Liver (tissue), 8 donors: ENCODE measurements at regions not wholly inside any gene's neighbourhood (a gene's known extent, or its start where the extent isn't known, plus 50 kb on each side); places are given as distances from the start of the nearest gene placed in this dataset.

ENCODE experiments used
- DNase-seq: peaks from one replicate; pipeline ENCODE4 v3.0.0-alpha.2; 2017; ENCODE audit warnings: low spot score
- H3K27ac ChIP-seq, 2 donors: one replicate each; pipeline ENCODE4 v1.7.0; 2013; ENCODE audit warnings: inconsistent platforms in 2 of 2, low read length in 2 of 2, control low read depth in 1 of 2, low read depth in 1 of 2, mild to moderate bottlenecking in 1 of 2
- H3K27me3 ChIP-seq, 4 donors: one replicate each; pipeline versions ENCODE4 v1.6.1 to v1.7.0; 2013; ENCODE audit warnings: low read length in 3 of 4, inconsistent platforms in 1 of 4, mild to moderate bottlenecking in 1 of 4, moderate library complexity in 1 of 4; ENCODE audit not compliant: control insufficient read depth in 4 of 4, insufficient read depth in 4 of 4
- H3K36me3 ChIP-seq, 4 donors: one replicate each; pipeline versions ENCODE4 v1.6.1 to v1.7.0; 2013; ENCODE audit warnings: low read length in 3 of 4, mild to moderate bottlenecking in 3 of 4, low read depth in 1 of 4, moderate library complexity in 1 of 4; ENCODE audit not compliant: control insufficient read depth in 4 of 4, insufficient read depth in 3 of 4
- H3K4me1 ChIP-seq, 4 donors: one replicate each; pipeline versions ENCODE4 v1.6.1 to v1.7.0; 2013; ENCODE audit warnings: low read length in 3 of 4, mild to moderate bottlenecking in 3 of 4, moderate library complexity in 1 of 4; ENCODE audit not compliant: control insufficient read depth in 4 of 4, insufficient read depth in 4 of 4
- H3K4me3 ChIP-seq, 3 donors: one replicate each; pipeline versions ENCODE4 v1.6.1 to v1.7.0; 2013; ENCODE audit warnings: low read length in 3 of 3, control low read depth in 1 of 3, low read depth in 1 of 3, mild to moderate bottlenecking in 1 of 3
- H3K9ac ChIP-seq, 2 donors: one replicate each; pipeline ENCODE4 v1.7.0; 2013; ENCODE audit warnings: low read length in 2 of 2, mild to moderate bottlenecking in 2 of 2, moderate library complexity in 2 of 2, control low read depth in 1 of 2, low read depth in 1 of 2
- H3K9me3 ChIP-seq, 4 donors: one replicate each; pipeline versions ENCODE4 v1.6.1 to v1.7.0; 2013; ENCODE audit warnings: low read length in 3 of 4; ENCODE audit not compliant: control insufficient read depth in 4 of 4
- CTCF ChIP-seq: fragments of 150-350 bp; IDR thresholded peaks from 2 replicates; pipeline ENCODE4 v1.5.1; 2017; ENCODE audit warnings: improper control_type of control experiment, low read depth, low read length; ENCODE audit not compliant: missing input control
- FOXA2 ChIP-seq: IDR thresholded peaks from 2 replicates; pipeline ENCODE4 v1.6.1; 2016; ENCODE audit warnings: antibody characterized with exemption
- HNF4A ChIP-seq, 2 donors: conservative IDR thresholded peaks; 2 replicates each; pipeline ENCODE4 v1.6.1; 2016; ENCODE audit warnings: antibody characterized with exemption in 2 of 2, mild to moderate bottlenecking in 2 of 2
- MAX ChIP-seq: IDR thresholded peaks from 2 replicates; pipeline ENCODE4 v1.6.1; 2016; ENCODE audit warnings: antibody characterized with exemption
- RAD21 ChIP-seq, 2 donors: IDR thresholded peaks; 2 replicates each; pipeline ENCODE4 v1.6.1; 2016; ENCODE audit warnings: antibody characterized with exemption in 2 of 2, mild to moderate bottlenecking in 2 of 2
- REST ChIP-seq: IDR thresholded peaks from 2 replicates; pipeline ENCODE4 v1.6.1; 2016; ENCODE audit warnings: antibody characterized with exemption, mild to moderate bottlenecking
- RXRA ChIP-seq, 2 donors: IDR thresholded peaks; 2 replicates each; pipeline ENCODE4 v1.6.1; 2017 to 2018; ENCODE audit warnings: antibody characterized with exemption in 2 of 2, mild to moderate bottlenecking in 1 of 2
- TAF1 ChIP-seq: conservative IDR thresholded peaks from 2 replicates; pipeline ENCODE4 v1.6.1; 2016; ENCODE audit warnings: antibody characterized with exemption, mild to moderate bottlenecking
- YY1 ChIP-seq: IDR thresholded peaks from 2 replicates; pipeline ENCODE4 v1.6.1; 2016; ENCODE audit warnings: antibody characterized with exemption, mild to moderate bottlenecking
- ZBTB33 ChIP-seq: IDR thresholded peaks from 2 replicates; pipeline ENCODE4 v1.6.1; 2016; ENCODE audit warnings: antibody characterized with exemption
- WGBS: extraction: QIAGEN DNeasy Blood & Tissue Kit; methylation state at CpG from one replicate; pipeline ENCODE4 v1.1.7; 2013; 5-methylcytosine and 5-hydroxymethylcytosine counted together
- donor health status: healthy.
- donor health status: healthy.
- donor health status: healthy.
- donor health status: healthy.
- donor health status: healthy.

DNA sequence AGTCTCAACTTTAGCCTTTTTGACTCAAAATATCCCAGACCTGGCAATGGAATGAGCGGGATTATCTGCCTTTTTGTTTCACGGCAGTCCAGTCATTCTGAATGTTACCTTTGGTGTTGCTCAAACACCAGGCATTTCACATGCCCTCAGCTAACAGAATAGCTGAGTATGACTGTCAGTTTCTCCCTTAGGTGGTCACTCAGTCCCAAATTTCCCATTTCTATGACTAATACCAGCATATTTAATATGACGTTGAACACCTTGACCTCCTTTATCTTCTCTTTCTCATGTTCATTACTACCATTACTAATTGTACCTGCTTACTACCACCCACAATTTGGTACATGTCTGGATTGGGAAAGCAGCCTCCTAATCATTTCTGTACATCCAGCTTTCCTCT, 65.2 kb downstream of the EDN1 start (continued):
- TF ChIP-seq REST, result no peak
- no peak for TF ChIP-seq TAF1

DNA sequence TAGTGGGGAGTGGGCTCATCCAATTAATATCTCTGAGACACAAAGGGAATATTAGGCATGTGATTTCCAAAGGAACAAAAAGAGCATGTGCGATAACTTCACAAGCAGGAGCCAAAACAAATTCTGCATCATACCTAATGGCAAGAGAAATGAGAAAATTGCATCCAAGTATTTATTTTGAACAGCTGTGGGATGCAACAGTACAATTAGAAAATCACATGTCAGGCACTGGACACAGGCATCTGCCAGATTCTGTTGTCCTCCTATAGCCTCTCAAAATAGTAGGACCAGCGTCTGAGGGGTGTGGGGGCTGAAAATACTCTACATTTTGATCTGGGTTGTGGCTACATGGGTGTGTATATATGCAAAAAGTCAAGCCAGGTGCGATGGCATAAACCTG, 66.3 kb downstream of the EDN1 start:
- Histone ChIP-seq H3K36me3 (no peaks in the 10 kb centered on the region), H3K9ac (no peak overlapping the region), H3K9me3 (no peaks in the 10 kb centered on the region), H3K4me3 (no peak overlapping the region), H3K4me1 (peaks cover 0 to 6% (median 4%) of the 10 kb centered on the region in 4 donors), H3K27ac (no peak overlapping the region), H3K27me3 (no peaks in the 10 kb centered on the region)
- no peak for DNase-seq
- WGBS, result 91% methylated on average over 3 of the region's 3 CpGs
- no peak for TF ChIP-seq FOXA2
- TF ChIP-seq MAX, result no peak
- TF ChIP-seq RXRA (IDR thresholded peaks at IDR 0.05), result no peak
- no peak for TF ChIP-seq RAD21 (IDR thresholded peaks at IDR 0.05)
- no peak for TF ChIP-seq HNF4A (conservative IDR thresholded peaks at IDR 0.05)

DNA sequence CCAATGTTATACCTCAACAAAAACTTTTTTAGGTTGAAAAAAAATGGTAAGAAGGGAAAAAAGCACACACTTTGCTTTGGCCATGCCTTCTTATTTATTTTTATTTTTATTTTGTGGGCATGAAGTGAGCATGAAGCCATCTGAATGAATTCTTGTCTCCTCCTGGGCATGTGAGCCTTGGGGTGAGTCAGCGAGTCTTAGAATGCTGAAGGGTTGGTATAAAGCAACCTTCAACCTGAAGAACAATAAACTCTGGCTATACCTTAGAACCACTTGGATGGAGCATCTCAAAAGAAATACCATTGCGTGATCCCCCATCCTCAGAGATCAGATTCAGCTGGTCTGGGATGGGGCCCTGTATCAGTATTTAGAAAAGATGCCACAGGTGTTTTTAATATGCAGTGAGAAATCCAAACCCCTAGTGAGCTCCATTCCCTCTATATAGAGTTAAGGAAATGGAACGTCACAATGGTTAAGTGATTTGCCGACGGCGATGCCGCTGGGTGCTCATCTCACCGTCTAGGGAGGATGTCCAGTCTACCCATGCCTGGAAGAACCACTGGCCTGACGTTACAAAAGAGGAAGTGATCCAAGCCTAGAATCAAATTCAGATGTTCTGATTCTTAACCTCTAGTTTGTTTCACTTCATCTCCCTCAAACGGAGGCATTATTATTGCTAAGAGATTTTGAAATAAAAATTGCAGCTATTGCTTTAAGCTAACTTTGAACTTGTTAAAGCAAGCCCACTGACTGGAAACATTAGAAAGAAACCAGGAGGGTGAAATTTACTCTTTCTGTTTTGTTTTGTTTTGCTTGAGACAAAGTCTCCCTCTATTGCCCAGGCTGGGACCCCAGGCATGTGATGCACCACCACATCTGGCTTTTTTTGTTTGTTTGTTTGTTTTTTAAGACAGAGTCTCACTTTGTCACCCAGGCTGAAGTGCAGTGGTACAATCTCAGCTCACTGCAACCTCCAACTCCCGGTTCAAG, 67.1 kb downstream of the EDN1 start:
- H3K4me3 ChIP-seq, result no peak overlapping the region
- peaks cover 0 to 6% (median 4%) of the 10 kb centered on the region in 4 donors for H3K4me1 ChIP-seq
- no peaks in the 10 kb centered on the region for H3K27me3 ChIP-seq
- H3K27ac ChIP-seq, result no peak overlapping the region
- WGBS, result 87% methylated on average over 11 of the region's 11 CpGs
- TF ChIP-seq YY1, result no peak
- TF ChIP-seq ZBTB33, result no peak
- TF ChIP-seq CTCF, result no peak
- no peak for TF ChIP-seq MAX
- no peak for TF ChIP-seq RXRA (IDR thresholded peaks at IDR 0.05)
- no peaks in the 10 kb centered on the region for H3K9me3 ChIP-seq
- no peak for DNase-seq
- no peaks in the 10 kb centered on the region for H3K36me3 ChIP-seq
- H3K9ac ChIP-seq, result no peak overlapping the region
